ENCODE measurements at regions not wholly inside any gene's neighbourhood (a gene's known extent, or its start where the extent isn't known, plus 50 kb on each side); places are given as distances from the start of the nearest gene placed in this dataset.
A peak's percentile ranks its signal among the peaks of the same experiment; 100 is the strongest.

GRCh38 chr5:161064297-161064696, 212.3 kb upstream of the ATP10B start:
- no peak overlapping the region for H3K4me3 ChIP-seq (ENCODE audit: control insufficient read depth, low read depth, low read length)
- no peak for TF ChIP-seq CTCF (conservative IDR thresholded peaks at IDR 0.05; ENCODE audit: control insufficient read depth, insufficient read depth, low read depth, low read length)
- DNase-seq (ENCODE audit: low read depth), result no peak

GRCh38 chr5:161058781-161059180, 206.8 kb upstream of the ATP10B start:
- no peak for TF ChIP-seq CTCF (conservative IDR thresholded peaks at IDR 0.05; ENCODE audit: control insufficient read depth, insufficient read depth, low read depth, low read length)
- peak; percentile 80 for DNase-seq (ENCODE audit: low read depth)
- H3K4me3 ChIP-seq (ENCODE audit: control insufficient read depth, low read depth, low read length), result no peak overlapping the region

DNA sequence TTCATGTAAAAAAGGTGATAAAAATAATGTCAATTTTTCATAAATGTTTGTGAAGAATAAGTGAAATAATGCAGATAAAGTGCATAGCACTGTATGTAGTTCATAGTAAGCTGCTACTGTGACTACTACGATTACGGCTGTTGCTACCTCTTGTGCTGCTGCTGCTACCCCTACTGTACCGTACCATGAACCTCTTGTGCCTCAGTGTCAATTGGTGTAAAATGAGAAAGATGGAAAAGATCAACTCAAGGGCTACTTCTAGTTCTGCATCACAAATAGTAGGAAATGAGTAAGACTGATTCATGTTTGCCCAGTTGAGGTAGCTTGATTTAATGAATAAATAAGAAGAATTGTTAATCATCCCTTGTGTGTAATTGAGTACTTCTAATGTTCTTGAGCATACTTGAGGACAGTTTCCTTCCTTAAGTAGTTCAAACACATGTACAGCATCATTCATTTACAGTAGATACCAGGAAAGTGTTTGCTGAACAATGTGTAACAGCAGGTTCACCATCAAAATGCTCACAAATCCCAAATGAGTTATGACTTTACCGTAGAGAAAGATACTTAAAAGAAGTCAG, 200.0 kb upstream of the ATP10B start:
- TF ChIP-seq CTCF (conservative IDR thresholded peaks at IDR 0.05; ENCODE audit: control insufficient read depth, insufficient read depth, low read depth, low read length), result no peak
- no peak overlapping the region for H3K4me3 ChIP-seq (ENCODE audit: control insufficient read depth, low read depth, low read length)
- peak; percentile 63 for DNase-seq (ENCODE audit: low read depth)

DNA sequence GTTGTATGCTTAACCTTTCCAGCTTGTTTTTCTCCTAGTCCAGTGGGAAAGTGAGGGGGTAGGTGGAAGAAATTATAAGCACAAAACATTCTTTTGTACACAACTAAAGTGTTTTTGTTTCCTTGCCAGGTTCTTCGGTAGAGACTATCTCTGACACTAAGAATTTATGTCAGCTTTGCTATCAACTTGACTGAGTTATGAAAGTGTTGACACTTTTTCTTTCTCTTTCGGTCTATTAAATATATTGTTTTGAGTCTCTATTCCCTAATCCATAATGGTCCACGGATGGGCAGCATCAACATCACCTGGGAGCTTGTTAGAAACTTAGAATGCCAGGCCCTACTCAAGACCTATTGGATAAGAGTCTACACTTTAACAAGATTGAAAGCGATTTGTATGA, 195.0 kb upstream of the ATP10B start:
- H3K4me3 ChIP-seq (ENCODE audit: control insufficient read depth, low read depth, low read length), result no peak overlapping the region
- no peak for TF ChIP-seq CTCF (conservative IDR thresholded peaks at IDR 0.05; ENCODE audit: control insufficient read depth, insufficient read depth, low read depth, low read length)
- DNase-seq (ENCODE audit: low read depth), result no peak

GRCh38 chr5:161042862-161043261, 190.9 kb upstream of the ATP10B start:
- no peak for TF ChIP-seq CTCF (conservative IDR thresholded peaks at IDR 0.05; ENCODE audit: control insufficient read depth, insufficient read depth, low read depth, low read length)
- DNase-seq (ENCODE audit: low read depth), result no peak
- no peak overlapping the region for H3K4me3 ChIP-seq (ENCODE audit: control insufficient read depth, low read depth, low read length)

DNA sequence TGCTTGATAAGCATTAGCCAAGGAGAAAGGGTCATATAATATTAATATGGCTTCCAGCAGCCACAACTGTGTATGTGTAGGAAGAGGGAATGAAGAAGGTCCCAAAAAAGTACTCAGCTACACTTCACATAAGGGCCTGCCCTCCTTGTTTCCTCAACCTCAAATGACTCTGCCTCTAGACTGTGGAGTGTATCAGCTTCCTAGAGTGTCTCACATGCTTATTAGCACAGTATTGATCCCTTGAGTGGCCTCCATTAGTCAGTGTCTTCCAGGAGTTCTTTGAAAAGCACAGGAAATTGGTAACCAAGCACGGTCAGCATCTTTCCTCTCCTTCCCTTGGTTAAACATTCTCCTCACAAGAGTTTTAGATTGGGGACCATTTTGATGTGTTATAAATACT, 190.4 kb upstream of the ATP10B start:
- H3K4me3 ChIP-seq (ENCODE audit: control insufficient read depth, low read depth, low read length), result no peak overlapping the region
- no peak for TF ChIP-seq CTCF (conservative IDR thresholded peaks at IDR 0.05; ENCODE audit: control insufficient read depth, insufficient read depth, low read depth, low read length)
- no peak for DNase-seq (ENCODE audit: low read depth)

- H3K4me3 ChIP-seq (ENCODE audit: control insufficient read depth, low read depth, low read length), result no peak overlapping the region
- no peak for DNase-seq (ENCODE audit: low read depth)
- no peak for TF ChIP-seq CTCF (conservative IDR thresholded peaks at IDR 0.05; ENCODE audit: control insufficient read depth, insufficient read depth, low read depth, low read length)
Observed at GRCh38 chr5:161040818-161041217, 188.8 kb upstream of the ATP10B start.

Data from fibroblast of mammary gland (primary cell).